HL-60 (cell line): ENCODE measurements at regions not wholly inside any gene's neighbourhood (a gene's known extent, or its start where the extent isn't known, plus 50 kb on each side); places are given as distances from the start of the nearest gene placed in this dataset.

ENCODE experiments used
- DNase-seq, 2 experiments: peaks; one replicate each; pipeline ENCODE4 v3.0.0-alpha.2; 2010 to 2020; ENCODE audit warnings: low read depth in 1 of 2, low spot score in 1 of 2
- H3K27ac ChIP-seq: fragments of 250-450 bp; sonication (Bioruptor Pico); replicated peaks from 2 replicates; pipeline ENCODE4 v1.5.1; 2020; ENCODE audit warnings: mild to moderate bottlenecking, moderate library complexity
- H3K27me3 ChIP-seq: fragments of 250-450 bp; sonication (Bioruptor Pico); 2 replicates; pipeline ENCODE4 v1.5.1; 2021; ENCODE audit warnings: mild to moderate bottlenecking, moderate library complexity; ENCODE audit not compliant: insufficient read depth, poor library complexity, severe bottlenecking
- H3K4me3 ChIP-seq: replicated peaks from 2 replicates; pipeline ENCODE4 v1.5.1; 2011; ENCODE audit warnings: mild to moderate bottlenecking, control low read depth, low read length; ENCODE audit not compliant: insufficient read depth
- GABPA ChIP-seq: IDR thresholded peaks from 2 replicates; pipeline ENCODE4 v1.6.1; 2012; ENCODE audit warnings: low read depth
- POLR2AphosphoS5 ChIP-seq: IDR thresholded peaks from 2 replicates; pipeline ENCODE4 v1.6.1; 2012; ENCODE audit warnings: low read depth
- SPI1 ChIP-seq: IDR thresholded peaks from 2 replicates; pipeline ENCODE4 v1.6.1; 2012; ENCODE audit warnings: low read depth, mild to moderate bottlenecking, borderline replicate concordance
- TF ChIP-seq, protein P1 (sequence below): IDR thresholded peaks from 2 replicates; pipeline ENCODE4 v1.6.1; 2012; ENCODE audit warnings: low read depth; ENCODE audit not compliant: insufficient replicate concordance
- TF ChIP-seq, protein P2 (sequence below): IDR thresholded peaks from one replicate; pipeline ENCODE4 v1.5.1; 2011; ENCODE audit warnings: low read length, control low read depth, inconsistent platforms; ENCODE audit not compliant: insufficient read depth

DNA sequence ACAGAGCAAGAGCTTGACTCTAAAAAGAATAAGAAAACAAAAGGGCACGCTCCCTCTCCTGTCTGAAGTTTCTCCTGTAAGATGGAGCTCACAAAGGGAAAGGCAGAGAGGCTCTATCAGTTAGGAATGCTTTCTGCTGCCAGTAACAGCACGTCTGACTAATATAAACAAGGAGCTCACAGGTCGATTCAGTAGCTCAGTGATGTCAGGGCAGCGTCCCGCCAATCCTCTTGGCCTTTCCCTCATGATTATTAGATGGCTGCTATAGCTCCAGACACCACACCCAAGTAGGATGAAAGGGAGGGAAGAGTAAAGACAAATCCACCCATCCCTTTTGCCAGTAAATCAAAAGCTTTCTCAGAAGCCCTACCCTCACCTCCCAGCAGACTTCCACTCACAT, 51.3 kb upstream of the HMGXB4 start:
- TF ChIP-seq, protein P1, sequence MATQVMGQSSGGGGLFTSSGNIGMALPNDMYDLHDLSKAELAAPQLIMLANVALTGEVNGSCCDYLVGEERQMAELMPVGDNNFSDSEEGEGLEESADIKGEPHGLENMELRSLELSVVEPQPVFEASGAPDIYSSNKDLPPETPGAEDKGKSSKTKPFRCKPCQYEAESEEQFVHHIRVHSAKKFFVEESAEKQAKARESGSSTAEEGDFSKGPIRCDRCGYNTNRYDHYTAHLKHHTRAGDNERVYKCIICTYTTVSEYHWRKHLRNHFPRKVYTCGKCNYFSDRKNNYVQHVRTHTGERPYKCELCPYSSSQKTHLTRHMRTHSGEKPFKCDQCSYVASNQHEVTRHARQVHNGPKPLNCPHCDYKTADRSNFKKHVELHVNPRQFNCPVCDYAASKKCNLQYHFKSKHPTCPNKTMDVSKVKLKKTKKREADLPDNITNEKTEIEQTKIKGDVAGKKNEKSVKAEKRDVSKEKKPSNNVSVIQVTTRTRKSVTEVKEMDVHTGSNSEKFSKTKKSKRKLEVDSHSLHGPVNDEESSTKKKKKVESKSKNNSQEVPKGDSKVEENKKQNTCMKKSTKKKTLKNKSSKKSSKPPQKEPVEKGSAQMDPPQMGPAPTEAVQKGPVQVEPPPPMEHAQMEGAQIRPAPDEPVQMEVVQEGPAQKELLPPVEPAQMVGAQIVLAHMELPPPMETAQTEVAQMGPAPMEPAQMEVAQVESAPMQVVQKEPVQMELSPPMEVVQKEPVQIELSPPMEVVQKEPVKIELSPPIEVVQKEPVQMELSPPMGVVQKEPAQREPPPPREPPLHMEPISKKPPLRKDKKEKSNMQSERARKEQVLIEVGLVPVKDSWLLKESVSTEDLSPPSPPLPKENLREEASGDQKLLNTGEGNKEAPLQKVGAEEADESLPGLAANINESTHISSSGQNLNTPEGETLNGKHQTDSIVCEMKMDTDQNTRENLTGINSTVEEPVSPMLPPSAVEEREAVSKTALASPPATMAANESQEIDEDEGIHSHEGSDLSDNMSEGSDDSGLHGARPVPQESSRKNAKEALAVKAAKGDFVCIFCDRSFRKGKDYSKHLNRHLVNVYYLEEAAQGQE = no peak
- TF ChIP-seq, protein P2, sequence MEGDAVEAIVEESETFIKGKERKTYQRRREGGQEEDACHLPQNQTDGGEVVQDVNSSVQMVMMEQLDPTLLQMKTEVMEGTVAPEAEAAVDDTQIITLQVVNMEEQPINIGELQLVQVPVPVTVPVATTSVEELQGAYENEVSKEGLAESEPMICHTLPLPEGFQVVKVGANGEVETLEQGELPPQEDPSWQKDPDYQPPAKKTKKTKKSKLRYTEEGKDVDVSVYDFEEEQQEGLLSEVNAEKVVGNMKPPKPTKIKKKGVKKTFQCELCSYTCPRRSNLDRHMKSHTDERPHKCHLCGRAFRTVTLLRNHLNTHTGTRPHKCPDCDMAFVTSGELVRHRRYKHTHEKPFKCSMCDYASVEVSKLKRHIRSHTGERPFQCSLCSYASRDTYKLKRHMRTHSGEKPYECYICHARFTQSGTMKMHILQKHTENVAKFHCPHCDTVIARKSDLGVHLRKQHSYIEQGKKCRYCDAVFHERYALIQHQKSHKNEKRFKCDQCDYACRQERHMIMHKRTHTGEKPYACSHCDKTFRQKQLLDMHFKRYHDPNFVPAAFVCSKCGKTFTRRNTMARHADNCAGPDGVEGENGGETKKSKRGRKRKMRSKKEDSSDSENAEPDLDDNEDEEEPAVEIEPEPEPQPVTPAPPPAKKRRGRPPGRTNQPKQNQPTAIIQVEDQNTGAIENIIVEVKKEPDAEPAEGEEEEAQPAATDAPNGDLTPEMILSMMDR = no peak
- TF ChIP-seq POLR2AphosphoS5 (no peak), GABPA (no peak), SPI1 (no peak)
- Histone ChIP-seq H3K4me3 (no peak overlapping the region), H3K27ac (no peak overlapping the region), H3K27me3 (no peaks in the 10 kb centered on the region)
- DNase-seq = no peak

DNA sequence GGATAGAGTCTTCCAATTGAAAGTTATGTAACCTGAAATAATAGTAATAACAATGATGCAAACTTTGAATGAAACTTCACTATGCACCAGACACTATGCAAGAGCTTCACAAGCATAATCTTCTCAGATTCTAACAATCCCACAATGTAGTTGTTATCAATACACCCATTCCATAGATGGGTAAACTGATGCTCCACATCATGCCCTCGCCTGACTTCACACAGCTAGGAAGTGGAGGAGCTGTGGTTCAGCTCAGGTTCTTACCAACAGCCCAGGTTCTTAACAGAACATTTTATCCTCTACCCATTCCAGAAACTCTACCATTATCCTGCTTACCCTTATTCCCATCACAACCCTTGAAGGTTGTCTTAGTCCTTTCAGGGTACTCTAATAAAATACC, 50.4 kb upstream of the HMGXB4 start:
- Histone ChIP-seq H3K4me3 (no peak overlapping the region), H3K27me3 (no peaks in the 10 kb centered on the region), H3K27ac (no peak overlapping the region)
- no peak for DNase-seq
- TF ChIP-seq GABPA (no peak), POLR2AphosphoS5 (no peak), SPI1 (no peak)
- TF ChIP-seq, protein P1 = no peak
- TF ChIP-seq, protein P2 = no peak
